ENCODE measurements at regions not wholly inside any gene's neighbourhood (a gene's known extent, or its start where the extent isn't known, plus 50 kb on each side); places are given as distances from the start of the nearest gene placed in this dataset.

DNA sequence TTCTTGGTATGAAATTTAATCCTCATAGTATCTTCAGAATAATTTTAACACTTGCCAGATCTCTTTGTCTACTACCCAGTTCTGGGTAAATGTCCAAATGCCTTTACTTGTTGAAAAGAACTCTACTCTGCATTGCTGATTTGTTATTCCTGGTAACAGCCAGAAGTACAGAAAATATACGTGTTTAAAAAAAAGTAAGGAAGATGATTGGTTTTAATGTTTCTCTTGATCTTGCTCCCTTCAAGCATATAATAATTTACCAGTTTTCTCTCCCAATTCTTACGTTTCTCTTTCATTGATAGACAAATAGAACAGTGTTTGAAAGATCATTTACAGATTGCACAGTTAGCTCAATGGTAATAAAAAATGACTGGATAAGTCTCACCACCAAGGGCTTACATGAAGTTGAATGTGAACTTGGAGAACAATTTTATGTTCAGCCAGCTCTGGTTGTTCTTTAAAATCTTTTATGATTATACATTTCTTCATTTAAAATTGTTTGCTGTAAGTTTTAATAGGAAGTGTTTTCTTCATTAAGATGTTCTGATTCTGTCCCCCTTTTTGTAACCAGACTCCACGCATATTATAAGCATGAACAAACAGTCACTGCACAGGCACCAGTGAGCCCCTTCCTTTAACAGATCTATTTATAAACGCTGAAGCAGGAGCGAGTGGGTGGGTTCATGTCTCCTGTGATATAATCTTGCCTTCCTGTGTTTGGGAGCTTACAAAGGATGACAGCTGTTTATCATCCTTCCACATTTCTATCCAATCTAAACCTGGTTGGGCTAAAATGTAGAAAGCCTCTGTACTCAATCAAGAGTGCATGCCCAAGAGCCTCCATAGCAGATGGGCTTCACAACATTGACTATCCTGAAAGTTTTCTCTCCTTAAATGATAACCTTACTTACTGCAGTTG is 299.5 kb downstream of the PRL start:
- no peak for DNase-seq (ENCODE audit: low read depth in 2 of 2)

DNA sequence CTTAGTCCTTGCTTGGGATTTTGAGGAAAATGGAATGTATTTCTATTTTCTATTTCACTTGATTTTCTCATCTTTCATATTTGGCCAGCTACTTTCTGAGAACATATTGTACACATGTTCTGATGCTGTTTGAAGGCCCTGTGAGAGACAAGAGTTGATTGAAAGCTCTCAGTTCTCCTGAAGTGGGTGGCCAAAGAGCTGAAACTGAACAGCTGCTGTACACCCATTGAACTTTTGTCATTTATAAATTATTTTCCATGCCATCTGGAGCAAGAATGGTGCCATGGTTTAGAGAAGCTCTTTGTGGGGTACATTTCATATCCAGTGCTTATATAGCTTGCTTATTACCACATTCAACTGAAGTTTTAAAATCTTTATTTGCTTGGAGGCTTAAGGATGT is 298.3 kb downstream of the PRL start:
- no peak for DNase-seq (ENCODE audit: low read depth in 2 of 2)

DNA sequence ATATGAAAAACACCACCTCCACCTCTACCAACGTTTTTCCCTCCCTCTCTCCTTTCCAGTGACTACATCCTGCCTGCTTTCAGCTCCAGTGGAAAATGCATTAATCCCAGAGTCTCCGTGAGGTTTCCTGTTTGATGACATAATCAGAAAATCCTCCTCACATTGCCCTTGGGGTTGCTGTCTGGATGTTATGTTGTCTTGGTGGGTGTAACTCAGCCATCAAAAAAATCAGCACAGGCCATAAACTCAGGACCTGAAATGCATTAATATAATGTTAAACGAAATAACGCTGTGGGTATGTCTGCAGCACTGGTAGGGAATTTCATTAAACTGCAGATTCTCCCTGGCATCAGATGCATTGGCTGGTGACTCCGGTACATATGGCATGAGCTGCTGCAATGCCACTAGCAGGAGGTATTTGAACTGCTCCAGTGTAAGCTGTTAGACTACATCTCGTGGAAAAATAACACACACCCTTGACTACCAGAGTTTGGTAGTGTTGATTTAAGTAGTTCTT is 297.8 kb downstream of the PRL start:
- DNase-seq (ENCODE audit: low read depth in 2 of 2) = no peak

GRCh38 chr6:21999741-22000140 is 297.1 kb downstream of the PRL start:
- DNase-seq (ENCODE audit: low read depth in 2 of 2) = no peak

GRCh38 chr6:22001396-22002027 is 295.3 kb downstream of the PRL start:
- no peak for DNase-seq (ENCODE audit: low read depth in 2 of 2)

GRCh38 chr6:22003287-22003686 is 293.5 kb downstream of the PRL start:
- DNase-seq (ENCODE audit: low read depth in 2 of 2) = no peak

DNA sequence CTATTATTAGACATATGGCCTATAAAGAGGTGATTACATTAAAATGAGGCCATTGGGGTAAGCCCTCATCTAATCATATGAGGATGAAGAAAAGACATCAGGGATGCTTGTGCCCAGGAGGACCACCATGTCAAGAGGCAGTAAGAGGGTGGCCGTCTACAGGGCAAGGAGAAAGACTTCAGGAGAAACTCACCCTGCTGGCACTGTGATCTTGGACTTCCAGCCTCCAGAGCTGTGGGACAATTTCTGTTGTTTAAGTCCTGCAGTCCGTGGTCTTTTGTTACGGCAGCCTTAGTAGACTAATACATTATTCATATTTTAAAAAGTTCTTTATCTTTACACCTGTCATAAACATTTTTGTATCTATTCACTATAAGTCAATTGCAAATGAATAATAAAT is 290.0 kb downstream of the PRL start:
- DNase-seq (ENCODE audit: low read depth in 2 of 2) = no peak

- DNase-seq (ENCODE audit: low read depth in 2 of 2) = no peak
Measured at GRCh38 chr6:22007469-22007868, 289.4 kb downstream of the PRL start.

GRCh38 chr6:22008248-22008836 is 288.5 kb downstream of the PRL start:
- no peak for DNase-seq (ENCODE audit: low read depth in 2 of 2)

GRCh38 chr6:22010102-22010501 is 286.7 kb downstream of the PRL start:
- no peak for DNase-seq (ENCODE audit: low read depth in 2 of 2)

DNA sequence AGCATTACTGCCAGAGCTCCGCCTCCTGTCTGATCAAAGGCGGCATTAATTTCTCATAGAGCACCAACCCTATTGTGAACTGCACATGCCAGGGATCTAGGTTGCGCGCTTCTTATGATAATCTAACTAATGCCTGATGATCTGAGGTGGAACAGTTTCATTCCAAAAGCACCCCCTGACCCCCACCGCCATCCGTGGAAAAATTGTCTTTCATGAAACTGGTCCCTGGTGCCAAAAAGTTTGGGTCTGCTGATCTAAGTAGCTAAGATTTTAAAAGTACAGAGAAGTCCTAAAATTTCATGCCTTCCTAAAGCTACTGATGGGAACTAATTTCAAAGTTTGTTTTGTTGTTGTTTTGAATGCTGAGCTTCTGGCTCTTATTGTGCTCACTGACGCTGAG is 281.6 kb downstream of the PRL start:
- DNase-seq (ENCODE audit: low read depth in 2 of 2) = no peak

DNA sequence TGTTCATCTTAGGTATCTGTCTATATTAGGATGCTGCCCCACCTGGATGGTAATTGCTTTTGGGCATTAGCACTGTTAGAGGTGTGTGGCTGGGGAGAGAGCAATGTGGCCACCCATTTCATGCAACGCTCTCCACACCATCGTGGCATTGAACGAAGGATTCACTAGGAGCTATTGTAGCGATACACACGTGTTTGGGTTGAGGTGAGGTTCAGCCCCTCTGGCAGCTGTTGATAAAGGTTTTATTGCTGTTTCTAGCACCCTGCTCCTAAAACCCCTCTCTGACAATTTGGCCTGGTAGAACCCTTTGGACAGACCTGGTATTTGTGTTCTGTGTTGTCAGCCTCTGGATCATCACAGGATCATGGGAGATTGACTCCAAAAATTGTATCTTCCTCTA is 280.9 kb downstream of the PRL start:
- DNase-seq (ENCODE audit: low read depth in 2 of 2) = no peak

DNA sequence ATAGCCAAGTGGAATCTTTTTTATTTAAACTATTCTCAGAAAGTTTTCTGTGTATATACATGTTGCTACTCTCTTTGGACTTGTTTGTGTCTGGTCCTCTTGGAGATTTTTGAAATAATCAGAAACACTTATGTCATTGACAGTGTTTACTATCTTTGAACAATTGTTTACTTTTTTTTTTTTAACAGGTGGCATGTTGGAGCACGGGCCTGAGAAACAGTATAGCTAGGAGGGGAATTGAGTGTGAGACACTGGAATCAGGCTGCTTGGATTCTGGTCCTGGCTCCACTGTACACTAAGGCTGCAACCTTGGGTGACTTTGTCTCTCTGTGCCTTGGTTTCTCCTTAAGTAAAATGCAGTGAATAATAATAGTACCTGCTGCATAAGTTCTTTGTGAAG is 279.6 kb downstream of the PRL start:
- DNase-seq (ENCODE audit: low read depth in 2 of 2) = no peak

- no peak for DNase-seq (ENCODE audit: low read depth in 2 of 2)
Measured at GRCh38 chr6:22017766-22018165, 279.1 kb downstream of the PRL start.

GRCh38 chr6:22019857-22020256 is 277.0 kb downstream of the PRL start:
- DNase-seq (ENCODE audit: low read depth in 2 of 2) = no peak

DNA sequence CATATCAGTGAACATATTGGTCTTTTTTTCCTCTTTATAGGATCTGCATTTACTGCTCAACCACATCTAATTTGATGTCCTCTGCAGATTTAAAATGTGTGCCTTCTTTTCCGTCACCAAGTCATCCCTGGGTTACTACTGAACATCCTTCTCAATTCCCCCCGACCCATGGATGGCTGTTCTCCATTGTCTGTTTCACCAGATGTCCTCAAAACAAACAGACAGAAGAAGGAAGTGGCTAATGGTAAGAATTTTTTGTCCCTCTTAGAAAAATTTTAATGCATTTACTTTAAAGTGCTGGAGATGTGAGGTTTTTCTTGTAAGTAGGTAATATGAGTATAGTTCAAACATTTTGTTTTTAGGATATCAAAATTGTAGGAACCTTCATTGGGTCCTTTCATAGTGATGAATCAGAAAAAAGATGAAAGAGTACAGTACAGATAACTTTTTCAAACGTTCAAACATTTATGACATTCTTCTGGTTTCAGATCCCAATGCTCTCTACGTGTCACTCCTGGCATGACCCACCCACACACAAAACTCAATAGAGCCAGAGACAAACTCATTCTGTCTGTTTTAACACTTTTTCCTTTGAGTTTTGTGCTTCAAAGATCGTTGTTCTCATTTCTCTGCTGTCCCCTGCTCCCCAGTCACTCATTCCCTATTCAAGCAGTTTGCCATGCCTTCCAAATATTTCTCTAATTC is 276.4 kb downstream of the PRL start:
- no peak for DNase-seq (ENCODE audit: low read depth in 2 of 2)

- no peak for DNase-seq (ENCODE audit: low read depth in 2 of 2)
Measured at GRCh38 chr6:22021966-22022365, 274.9 kb downstream of the PRL start.

DNA sequence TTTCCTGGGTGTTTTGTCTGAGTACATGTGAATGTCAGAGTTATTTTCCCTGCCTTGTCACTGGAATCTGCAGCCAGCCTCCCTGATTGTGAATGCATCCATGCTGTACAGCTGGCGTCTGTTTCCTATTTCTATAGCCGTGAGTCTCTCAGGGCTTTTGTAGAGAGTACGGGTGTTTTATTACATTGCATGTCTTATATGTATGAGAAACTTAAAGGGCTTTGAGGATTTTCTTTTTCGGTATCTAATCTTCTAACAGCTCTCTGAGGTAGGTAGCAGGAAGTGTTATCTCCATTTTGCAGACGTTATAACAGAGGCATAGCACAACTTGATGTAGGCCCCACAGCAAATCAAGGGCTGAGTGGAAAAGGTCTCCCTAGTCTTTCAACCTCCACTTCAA is 272.9 kb downstream of the PRL start:
- no peak for DNase-seq (ENCODE audit: low read depth in 2 of 2)

DNA sequence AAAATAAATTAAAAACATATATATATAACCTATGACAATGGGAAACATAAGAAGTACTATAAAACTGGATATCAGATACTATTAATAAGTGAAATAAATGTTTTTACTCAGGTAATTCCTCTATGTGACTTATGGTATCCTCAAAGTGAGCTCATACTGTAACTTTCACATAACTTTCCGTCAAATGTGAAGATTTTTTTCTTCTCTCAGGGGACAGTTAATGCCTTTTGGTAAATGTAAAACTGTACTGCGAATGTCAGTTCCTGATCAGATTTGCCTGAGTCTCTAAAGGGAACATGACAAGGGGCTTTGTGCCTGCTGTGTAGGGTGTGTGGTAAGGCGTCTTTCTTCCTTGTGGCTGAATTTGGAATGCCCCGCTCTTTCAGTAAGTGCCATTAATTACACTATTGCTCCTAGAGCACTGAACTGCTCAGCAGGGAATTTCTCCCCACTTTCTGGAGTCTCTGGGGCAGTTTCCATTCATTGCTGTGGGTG is 271.8 kb downstream of the PRL start:
- DNase-seq (ENCODE audit: low read depth in 2 of 2) = no peak

DNA sequence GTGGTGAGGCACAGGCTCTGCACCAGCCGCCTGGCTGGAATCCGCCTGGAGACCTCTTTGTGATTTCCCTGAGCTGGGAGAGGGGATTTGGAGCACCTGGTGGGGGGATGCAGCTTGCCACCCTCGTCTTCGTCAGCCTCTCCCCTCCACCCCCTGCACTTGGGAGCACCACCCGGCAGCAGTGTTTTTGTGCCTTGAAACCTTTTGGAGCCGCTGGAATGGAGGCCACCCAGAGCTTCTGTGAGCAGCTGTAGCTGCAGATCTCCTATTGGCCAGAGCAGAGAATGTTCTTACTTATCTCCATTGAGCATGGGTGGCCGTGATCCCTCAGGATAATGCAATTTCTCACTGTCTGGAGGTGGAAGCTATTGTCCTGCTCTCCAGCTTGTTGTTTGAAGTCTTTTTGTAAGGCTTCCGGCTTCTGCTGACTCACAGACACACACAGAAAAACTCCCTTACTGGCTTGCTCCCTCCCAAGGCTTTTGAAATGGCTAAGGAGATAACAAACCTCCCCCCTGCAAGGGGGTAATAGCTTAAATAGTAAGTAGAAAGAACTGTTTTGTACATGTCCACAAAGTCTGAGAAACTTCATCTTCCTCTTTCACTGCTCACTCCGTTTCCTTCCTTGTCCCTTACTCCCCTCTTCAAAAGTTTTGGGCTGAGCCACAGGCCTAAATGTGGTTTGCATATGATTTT is 271.2 kb downstream of the PRL start:
- no peak for DNase-seq (ENCODE audit: low read depth in 2 of 2)

GRCh38 chr6:22026164-22026678 is 270.6 kb downstream of the PRL start:
- no peak for DNase-seq (ENCODE audit: low read depth in 2 of 2)
